ENCODE measurements at regions not wholly inside any gene's neighbourhood (a gene's known extent, or its start where the extent isn't known, plus 50 kb on each side); places are given as distances from the start of the nearest gene placed in this dataset.

- no peak for DNase-seq (ENCODE audit: low spot score)
Observed at GRCh38 chr6:106771822-106772221, 142.4 kb downstream of the QRSL1 start.

GRCh38 chr6:106770663-106771062 lies 141.3 kb downstream of the QRSL1 start:
- no peak for DNase-seq (ENCODE audit: low spot score)

GRCh38 chr6:106770081-106770480 lies 140.7 kb downstream of the QRSL1 start:
- no peak for DNase-seq (ENCODE audit: low spot score)

- DNase-seq (ENCODE audit: low spot score) = no peak
Observed at GRCh38 chr6:106767271-106767670, 137.9 kb downstream of the QRSL1 start.

GRCh38 chr6:106766201-106766600 lies 136.8 kb downstream of the QRSL1 start:
- DNase-seq (ENCODE audit: low spot score) = no peak

- DNase-seq (ENCODE audit: low spot score) = no peak
Observed at GRCh38 chr6:106765496-106765895, 136.1 kb downstream of the QRSL1 start.

GRCh38 chr6:106764353-106764980 lies 135.1 kb downstream of the QRSL1 start:
- no peak for DNase-seq (ENCODE audit: low spot score)

GRCh38 chr6:106763361-106763760 lies 134.0 kb downstream of the QRSL1 start:
- DNase-seq (ENCODE audit: low spot score) = no peak

GRCh38 chr6:106761160-106761559 lies 131.8 kb downstream of the QRSL1 start:
- DNase-seq (ENCODE audit: low spot score) = no peak

- DNase-seq (ENCODE audit: low spot score) = no peak
Observed at GRCh38 chr6:106759112-106759511, 129.7 kb downstream of the QRSL1 start.

- no peak for DNase-seq (ENCODE audit: low spot score)
Observed at GRCh38 chr6:106757722-106758467, 128.5 kb downstream of the QRSL1 start.

GRCh38 chr6:106757267-106757666 lies 127.9 kb downstream of the QRSL1 start:
- DNase-seq (ENCODE audit: low spot score) = no peak

GRCh38 chr6:106754215-106754614 lies 124.8 kb downstream of the QRSL1 start:
- no peak for DNase-seq (ENCODE audit: low spot score)

- no peak for DNase-seq (ENCODE audit: low spot score)
Observed at GRCh38 chr6:106752641-106753040, 123.3 kb downstream of the QRSL1 start.

- DNase-seq (ENCODE audit: low spot score) = no peak
Observed at GRCh38 chr6:106751501-106752252, 122.3 kb downstream of the QRSL1 start.

GRCh38 chr6:106750946-106751345 lies 121.6 kb downstream of the QRSL1 start:
- no peak for DNase-seq (ENCODE audit: low spot score)

GRCh38 chr6:106750142-106750918 lies 121.0 kb downstream of the QRSL1 start:
- no peak for DNase-seq (ENCODE audit: low spot score)

- no peak for DNase-seq (ENCODE audit: low spot score)
Observed at GRCh38 chr6:106749609-106750008, 120.2 kb downstream of the QRSL1 start.

GRCh38 chr6:106748547-106749207 lies 119.3 kb downstream of the QRSL1 start:
- DNase-seq (ENCODE audit: low spot score) = no peak

GRCh38 chr6:106747139-106747538 lies 117.8 kb downstream of the QRSL1 start:
- no peak for DNase-seq (ENCODE audit: low spot score)

- no peak for DNase-seq (ENCODE audit: low spot score)
Observed at GRCh38 chr6:106746652-106747051, 117.3 kb downstream of the QRSL1 start.
